ENCODE measurements at regions not wholly inside any gene's neighbourhood (a gene's known extent, or its start where the extent isn't known, plus 50 kb on each side); places are given as distances from the start of the nearest gene placed in this dataset.
"Not testable (repeated sequence)": the region's sequence is repeated elsewhere in the genome, so short reads cannot be mapped to it uniquely, and the experiment has no call there.

GRCh38 chr5:115423051-115423450 is 121.5 kb downstream of the FEM1C start:
- no peak overlapping the region for H3K9ac ChIP-seq (ENCODE audit: extremely low read depth, insufficient read length, low read length)
- H3K4me3 Mint-ChIP-seq = no peak overlapping the region
- TF ChIP-seq CTCF (conservative IDR thresholded peaks at IDR 0.05) = no peak

GRCh38 chr5:115420812-115421211 is 123.8 kb downstream of the FEM1C start:
- H3K36me3 Mint-ChIP-seq (ENCODE audit: insufficient read depth in 1 of 3, low read depth in 3 of 3); H2BK120ac ChIP-seq (ENCODE audit: low read depth, low read length, poor library complexity, severe bottlenecking); H3K9me3 ChIP-seq (ENCODE audit: control insufficient read depth, low read depth, low read length); H3K9me3 Mint-ChIP-seq; H3K56ac ChIP-seq (ENCODE audit: insufficient read length, low read depth, low read length); H3K27ac ChIP-seq (ENCODE audit: insufficient read length, low read depth, low read length); H3K23me2 ChIP-seq (ENCODE audit: insufficient read length, low read depth, low read length, poor library complexity, severe bottlenecking); H3K27me3 Mint-ChIP-seq (ENCODE audit: low read depth); H3K18ac ChIP-seq (ENCODE audit: insufficient read length, low read depth, low read length); H4K91ac ChIP-seq (ENCODE audit: insufficient read length, low read depth, low read length); H3K23ac ChIP-seq (ENCODE audit: insufficient read length, low read depth, low read length); H3K4me3 Mint-ChIP-seq; H4K8ac ChIP-seq (replicated peaks; ENCODE audit: insufficient read length, low read depth, low read length); H3K14ac ChIP-seq (ENCODE audit: insufficient read depth, low read length); H2BK5ac ChIP-seq (ENCODE audit: insufficient read length, low read length); H2BK20ac ChIP-seq (ENCODE audit: low read depth, low read length, poor library complexity, severe bottlenecking); H3K4me1 Mint-ChIP-seq; H2AK5ac ChIP-seq (ENCODE audit: insufficient read length, low read length); H3T11ph ChIP-seq (ENCODE audit: low read length); H2AFZ ChIP-seq (ENCODE audit: low read length); H2BK12ac ChIP-seq (ENCODE audit: insufficient read length, low read depth, low read length); H3K79me1 ChIP-seq (ENCODE audit: insufficient read depth, low read depth, low read length, poor library complexity, severe bottlenecking); H3K27ac Mint-ChIP-seq; H3K4me2 ChIP-seq (ENCODE audit: insufficient read depth, insufficient read length, low read length); H4K5ac ChIP-seq (ENCODE audit: insufficient read length, low read depth, low read length); H2BK15ac ChIP-seq (ENCODE audit: low read depth, low read length); H4K20me1 ChIP-seq (ENCODE audit: control insufficient read depth, insufficient read depth, insufficient read length); H3K27me3 ChIP-seq (ENCODE audit: insufficient read depth, low read length); DNase-seq; H3K9ac ChIP-seq (ENCODE audit: extremely low read depth, insufficient read length, low read length); H3K4ac ChIP-seq (ENCODE audit: low read depth, low read length); H3K4me1 ChIP-seq (ENCODE audit: insufficient read depth, low read length); H3K79me2 ChIP-seq (ENCODE audit: insufficient read depth, low read length): not testable (repeated sequence)
- WGBS (ENCODE audit: extremely low coverage, insufficient read length, low lambda C conversion rate) = no CpG with 5 or more reads among the region's 3 CpGs

More at GRCh38 chr5:115423051-115423450, 121.5 kb downstream of the FEM1C start:
- Histone ChIP-seq H3K23ac (ENCODE audit: insufficient read length, low read depth, low read length) (no peak overlapping the region), H3K4me1 (ENCODE audit: insufficient read depth, low read length) (peaks cover 2% of the 10 kb centered on the region; the same call in 1 of the 2 replicates), H3K4ac (ENCODE audit: low read depth, low read length) (no peak overlapping the region), H2AFZ (ENCODE audit: low read length) (no peak overlapping the region), H4K91ac (ENCODE audit: insufficient read length, low read depth, low read length) (no peak overlapping the region), H2BK12ac (ENCODE audit: insufficient read length, low read depth, low read length) (no peak overlapping the region), H3K4me2 (ENCODE audit: insufficient read depth, insufficient read length, low read length) (no peak overlapping the region), H3K27ac (ENCODE audit: insufficient read length, low read depth, low read length) (no peak overlapping the region), H3K18ac (ENCODE audit: insufficient read length, low read depth, low read length) (no peak overlapping the region), H3K14ac (ENCODE audit: insufficient read depth, low read length) (no peak overlapping the region), H2BK5ac (ENCODE audit: insufficient read length, low read length) (no peak overlapping the region), H4K20me1 (ENCODE audit: control insufficient read depth, insufficient read depth, insufficient read length) (no peaks in the 10 kb centered on the region), H3K79me2 (ENCODE audit: insufficient read depth, low read length) (no peaks in the 10 kb centered on the region), H4K5ac (ENCODE audit: insufficient read length, low read depth, low read length) (no peak overlapping the region), H2AK5ac (ENCODE audit: insufficient read length, low read length) (no peak overlapping the region), H3K56ac (ENCODE audit: insufficient read length, low read depth, low read length) (no peak overlapping the region), H2BK120ac (ENCODE audit: low read depth, low read length, poor library complexity, severe bottlenecking) (no peak overlapping the region), H3K9me3 (ENCODE audit: control insufficient read depth, low read depth, low read length) (no peaks in the 10 kb centered on the region), H2BK20ac (ENCODE audit: low read depth, low read length, poor library complexity, severe bottlenecking) (no peak overlapping the region), H3K27me3 (ENCODE audit: insufficient read depth, low read length) (no peaks in the 10 kb centered on the region), H3K23me2 (ENCODE audit: insufficient read length, low read depth, low read length, poor library complexity, severe bottlenecking) (no peaks in the 10 kb centered on the region), H3T11ph (ENCODE audit: low read length) (no peak overlapping the region), H3K79me1 (ENCODE audit: insufficient read depth, low read depth, low read length, poor library complexity, severe bottlenecking) (no peaks in the 10 kb centered on the region), H4K8ac (replicated peaks; ENCODE audit: insufficient read length, low read depth, low read length) (no peak overlapping the region), H2BK15ac (ENCODE audit: low read depth, low read length) (no peak overlapping the region)
- H3K36me3 Mint-ChIP-seq (ENCODE audit: insufficient read depth in 1 of 3, low read depth in 3 of 3) = no peaks in the 10 kb centered on the region
- H3K9me3 Mint-ChIP-seq = no peaks in the 10 kb centered on the region
- DNase-seq = no peak
- no peaks in the 10 kb centered on the region; the same call in 1 of the 2 replicates for H3K27me3 Mint-ChIP-seq (ENCODE audit: low read depth)
- no peak overlapping the region for H3K27ac Mint-ChIP-seq
- no CpG with 5 or more reads among the region's 1 CpG for WGBS (ENCODE audit: extremely low coverage, insufficient read length, low lambda C conversion rate)
- peaks cover 19% of the 10 kb centered on the region in 2 experiments for H3K4me1 Mint-ChIP-seq
